ENCODE measurements at regions not wholly inside any gene's neighbourhood (a gene's known extent, or its start where the extent isn't known, plus 50 kb on each side); places are given as distances from the start of the nearest gene placed in this dataset.

GRCh38 chr2:64809216-64809615, 155.5 kb upstream of the SERTAD2 start:
- TF ChIP-seq EZH2phosphoT487 (IDR thresholded peaks at IDR 0.05; ENCODE audit: low read length) (no peak), CTCF (IDR thresholded peaks at IDR 0.05; ENCODE audit: low read length) (no peak), EZH2 (optimal IDR thresholded peaks at IDR 0.05; ENCODE audit: low read depth, low read length) (no peak)

Measured in MM.1S (cell line).